AG04450 (cell line): ENCODE measurements at regions not wholly inside any gene's neighbourhood (a gene's known extent, or its start where the extent isn't known, plus 50 kb on each side); places are given as distances from the start of the nearest gene placed in this dataset.

Source experiments
- CTCF ChIA-PET: fragments of 300-600, 350-600 bp; formaldehyde crosslinking; extraction: SDS; loops from one replicate; lab custom pipeline; 2022; ENCODE audit warnings: antibody characterized with exemption, inconsistent platforms; lab: Charles Lee
- POLR2A ChIA-PET: fragments of 350-600 bp; formaldehyde crosslinking; extraction: SDS; loops from one replicate; lab custom pipeline; 2021; ENCODE audit warnings: antibody characterized with exemption, inconsistent platforms; lab: Yijun Ruan, JAX
- DNase-seq: peaks from one replicate; pipeline ENCODE4 v3.0.0-alpha.2; 2011; ENCODE audit warnings: low read depth, low spot score
- H3K27ac ChIP-seq: one replicate; pipeline ENCODE4 v1.5.1; 2012; ENCODE audit warnings: low read depth, low read length, control low read depth
- H3K27me3 ChIP-seq: one replicate; pipeline ENCODE4 v1.6.0; 2012; ENCODE audit warnings: low read length; ENCODE audit not compliant: control insufficient read depth, insufficient read depth
- H3K4me3 ChIP-seq: 2 replicates; pipeline ENCODE4 v1.5.1; 2011; ENCODE audit warnings: mild to moderate bottlenecking, low read depth, low read length, control low read depth
- H3K9me3 ChIP-seq: 2 replicates; pipeline ENCODE4 v1.5.1; 2012; ENCODE audit warnings: low read length; ENCODE audit not compliant: control insufficient read depth, insufficient read depth
- CTCF ChIP-seq: IDR thresholded peaks from 2 replicates; pipeline ENCODE4 v1.5.1; 2011; ENCODE audit warnings: low read depth, low read length, control low read depth, inconsistent platforms

GRCh38 chr12:115694564-115694963 is 582.9 kb downstream of the MED13L start:
- Histone ChIP-seq H3K27me3 (peaks cover 6% of the 10 kb centered on the region), H3K9me3 (no peaks in the 10 kb centered on the region), H3K27ac (no peak overlapping the region), H3K4me3 (no peak overlapping the region)
- DNase-seq, result no peak
- TF ChIP-seq CTCF, result no peak
- ChIA-PET CTCF (no interaction called here), POLR2A (no interaction called here)

- H3K9me3 ChIP-seq, result no peaks in the 10 kb centered on the region
- no peak overlapping the region for H3K4me3 ChIP-seq
- CTCF ChIA-PET, result no interaction called here
- no peak for DNase-seq
- TF ChIP-seq CTCF, result no peak
- POLR2A ChIA-PET, result no interaction called here
- no peak overlapping the region for H3K27ac ChIP-seq
- H3K27me3 ChIP-seq, result peaks cover 6% of the 10 kb centered on the region
Observed at GRCh38 chr12:115693970-115694369, 583.5 kb downstream of the MED13L start.

- Histone ChIP-seq H3K27me3 (peaks cover 10% of the 10 kb centered on the region), H3K9me3 (no peaks in the 10 kb centered on the region), H3K27ac (no peak overlapping the region), H3K4me3 (no peak overlapping the region)
- ChIA-PET POLR2A (no interaction called here), CTCF (no interaction called here)
- no peak for TF ChIP-seq CTCF
- DNase-seq, result no peak
Observed at GRCh38 chr12:115691123-115691522, 586.4 kb downstream of the MED13L start.

GRCh38 chr12:115687094-115687493 is 590.4 kb downstream of the MED13L start:
- Histone ChIP-seq H3K27ac (no peak overlapping the region), H3K9me3 (no peaks in the 10 kb centered on the region), H3K27me3 (peaks cover 14% of the 10 kb centered on the region), H3K4me3 (no peak overlapping the region)
- POLR2A ChIA-PET, result no interaction called here
- no peak for DNase-seq
- TF ChIP-seq CTCF, result no peak
- CTCF ChIA-PET, result no interaction called here

- CTCF ChIA-PET, result no interaction called here
- DNase-seq, result no peak
- TF ChIP-seq CTCF, result no peak
- peaks cover 16% of the 10 kb centered on the region for H3K27me3 ChIP-seq
- H3K27ac ChIP-seq, result no peak overlapping the region
- no peak overlapping the region for H3K4me3 ChIP-seq
- POLR2A ChIA-PET, result no interaction called here
- H3K9me3 ChIP-seq, result no peaks in the 10 kb centered on the region
Observed at GRCh38 chr12:115683240-115683780, 594.2 kb downstream of the MED13L start.
